Chondrocyte (in vitro differentiated cells): ENCODE measurements at regions not wholly inside any gene's neighbourhood (a gene's known extent, or its start where the extent isn't known, plus 50 kb on each side); places are given as distances from the start of the nearest gene placed in this dataset.
"Not testable (repeated sequence)": the region's sequence is repeated elsewhere in the genome, so short reads cannot be mapped to it uniquely, and the experiment has no call there.

ENCODE experiments used
- DNase-seq: peaks from one replicate; pipeline ENCODE4 v3.0.0; 2021; ENCODE audit warnings: mixed read lengths, low spot score
- H3K27ac Mint-ChIP-seq: one replicate; pipeline ENCODE4 v1.8.0; 2021; ENCODE audit warnings: mild to moderate bottlenecking, moderate library complexity, mixed read lengths; ENCODE audit not compliant: unreplicated experiment
- H3K27me3 Mint-ChIP-seq: 2 replicates; pipeline ENCODE4 v1.8.0; 2021; ENCODE audit warnings: low read depth, mixed read lengths
- H3K36me3 Mint-ChIP-seq: 2 replicates; pipeline ENCODE4 v1.8.0; 2021; ENCODE audit warnings: low read depth, mixed read lengths
- H3K4me1 Mint-ChIP-seq: 2 replicates; pipeline ENCODE4 v1.8.0; 2021; ENCODE audit warnings: low read depth, mild to moderate bottlenecking, mixed read lengths
- H3K4me3 Mint-ChIP-seq: one replicate; pipeline ENCODE4 v1.8.0; 2021; ENCODE audit warnings: mild to moderate bottlenecking, moderate library complexity, mixed read lengths; ENCODE audit not compliant: unreplicated experiment
- H3K9me3 Mint-ChIP-seq: 2 replicates; pipeline ENCODE4 v1.8.0; 2021; ENCODE audit warnings: low read depth, mixed read lengths
- TF ChIP-seq, protein P1 (sequence below): fragments of 200-600 bp; sonication (generic); IDR thresholded peaks from 2 replicates; pipeline ENCODE4 v1.5.0; 2021; ENCODE audit warnings: antibody characterized with exemption, mild to moderate bottlenecking, moderate library complexity

DNA sequence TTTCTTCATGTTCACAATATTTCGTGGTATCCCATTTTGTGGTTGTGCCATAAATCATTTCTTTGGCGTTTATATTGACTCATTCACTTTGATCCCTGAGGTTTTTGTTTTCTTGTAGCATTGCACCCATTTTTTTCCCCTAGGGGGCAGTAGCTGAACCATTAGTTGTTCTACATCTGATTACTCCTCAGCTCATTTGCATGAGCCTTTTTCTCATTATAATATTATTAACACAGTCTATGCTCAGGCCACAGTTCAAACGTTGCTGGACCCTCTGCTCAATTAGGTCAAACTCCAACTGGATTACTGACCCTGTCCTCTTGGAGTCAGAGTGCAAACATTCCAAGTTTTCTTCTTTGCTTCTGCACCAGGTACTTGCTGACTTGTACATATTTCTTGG lies 475.4 kb upstream of the SEL1L start:
- H3K27ac Mint-ChIP-seq: no peak overlapping the region
- H3K4me1 Mint-ChIP-seq: no peaks in the 10 kb centered on the region
- DNase-seq: no peak
- TF ChIP-seq, protein P1, sequence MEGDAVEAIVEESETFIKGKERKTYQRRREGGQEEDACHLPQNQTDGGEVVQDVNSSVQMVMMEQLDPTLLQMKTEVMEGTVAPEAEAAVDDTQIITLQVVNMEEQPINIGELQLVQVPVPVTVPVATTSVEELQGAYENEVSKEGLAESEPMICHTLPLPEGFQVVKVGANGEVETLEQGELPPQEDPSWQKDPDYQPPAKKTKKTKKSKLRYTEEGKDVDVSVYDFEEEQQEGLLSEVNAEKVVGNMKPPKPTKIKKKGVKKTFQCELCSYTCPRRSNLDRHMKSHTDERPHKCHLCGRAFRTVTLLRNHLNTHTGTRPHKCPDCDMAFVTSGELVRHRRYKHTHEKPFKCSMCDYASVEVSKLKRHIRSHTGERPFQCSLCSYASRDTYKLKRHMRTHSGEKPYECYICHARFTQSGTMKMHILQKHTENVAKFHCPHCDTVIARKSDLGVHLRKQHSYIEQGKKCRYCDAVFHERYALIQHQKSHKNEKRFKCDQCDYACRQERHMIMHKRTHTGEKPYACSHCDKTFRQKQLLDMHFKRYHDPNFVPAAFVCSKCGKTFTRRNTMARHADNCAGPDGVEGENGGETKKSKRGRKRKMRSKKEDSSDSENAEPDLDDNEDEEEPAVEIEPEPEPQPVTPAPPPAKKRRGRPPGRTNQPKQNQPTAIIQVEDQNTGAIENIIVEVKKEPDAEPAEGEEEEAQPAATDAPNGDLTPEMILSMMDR: peak; percentile 26
- H3K9me3 Mint-ChIP-seq: peaks cover 33% of the 10 kb centered on the region
- no peak overlapping the region for H3K4me3 Mint-ChIP-seq
- no peaks in the 10 kb centered on the region for H3K36me3 Mint-ChIP-seq
- H3K27me3 Mint-ChIP-seq: no peaks in the 10 kb centered on the region

DNA sequence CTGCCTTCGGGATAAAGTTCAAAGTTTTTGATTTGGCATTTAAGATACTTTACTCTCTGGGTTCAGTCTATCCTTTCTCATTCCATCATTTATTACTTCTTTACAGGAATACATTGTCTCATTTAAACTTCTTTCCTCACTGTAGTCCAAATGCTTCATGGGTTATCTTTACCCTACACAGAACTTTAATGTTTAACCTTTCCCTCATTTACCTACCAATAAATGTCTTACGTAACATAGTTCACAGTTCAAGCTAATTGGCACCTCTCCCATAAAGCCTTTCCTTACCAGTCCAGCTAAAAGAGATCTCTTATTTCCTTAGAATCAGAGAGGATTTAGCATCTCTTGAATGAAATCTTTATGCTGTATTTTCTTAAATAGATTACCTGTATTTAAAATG lies 476.3 kb upstream of the SEL1L start:
- Mint-ChIP-seq H3K27me3 (no peaks in the 10 kb centered on the region), H3K4me1 (no peaks in the 10 kb centered on the region), H3K9me3 (peaks cover 34% of the 10 kb centered on the region), H3K4me3 (no peak overlapping the region), H3K36me3 (no peaks in the 10 kb centered on the region), H3K27ac (no peak overlapping the region)
- TF ChIP-seq, protein P1: no peak
- DNase-seq: no peak

DNA sequence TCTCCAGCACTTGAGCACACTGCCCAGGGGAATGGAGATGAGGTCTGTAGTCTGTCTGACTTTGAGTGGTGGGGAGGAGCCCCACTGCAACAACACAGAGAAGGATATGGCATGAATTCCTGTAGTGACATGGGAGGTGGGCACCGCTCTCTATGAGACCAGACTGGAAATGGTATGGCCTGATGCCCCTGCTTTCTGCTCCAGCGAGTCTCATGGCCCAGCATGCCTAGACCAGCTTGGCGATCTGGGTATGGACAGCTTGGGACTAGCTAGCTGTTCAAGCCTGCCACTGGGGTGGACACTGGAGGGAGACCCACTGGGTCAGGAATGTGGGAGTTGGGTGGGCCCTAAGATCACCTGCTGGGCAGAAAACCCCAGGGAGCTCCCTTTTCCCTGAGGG lies 477.8 kb upstream of the SEL1L start:
- Mint-ChIP-seq H3K27ac (no peak overlapping the region), H3K4me1 (no peaks in the 10 kb centered on the region), H3K4me3 (no peak overlapping the region), H3K36me3 (no peaks in the 10 kb centered on the region), H3K9me3 (peaks cover 27% of the 10 kb centered on the region), H3K27me3 (no peaks in the 10 kb centered on the region)
- DNase-seq: no peak
- TF ChIP-seq, protein P1: no peak

GRCh38 chr14:82029038-82029437 lies 495.4 kb upstream of the SEL1L start:
- no peaks in the 10 kb centered on the region for H3K36me3 Mint-ChIP-seq
- no peaks in the 10 kb centered on the region for H3K4me1 Mint-ChIP-seq
- H3K27me3 Mint-ChIP-seq: no peaks in the 10 kb centered on the region
- TF ChIP-seq, protein P1: no peak
- H3K4me3 Mint-ChIP-seq: no peak overlapping the region
- no peak for DNase-seq
- H3K9me3 Mint-ChIP-seq: peaks cover 59% of the 10 kb centered on the region
- H3K27ac Mint-ChIP-seq: no peak overlapping the region

DNA sequence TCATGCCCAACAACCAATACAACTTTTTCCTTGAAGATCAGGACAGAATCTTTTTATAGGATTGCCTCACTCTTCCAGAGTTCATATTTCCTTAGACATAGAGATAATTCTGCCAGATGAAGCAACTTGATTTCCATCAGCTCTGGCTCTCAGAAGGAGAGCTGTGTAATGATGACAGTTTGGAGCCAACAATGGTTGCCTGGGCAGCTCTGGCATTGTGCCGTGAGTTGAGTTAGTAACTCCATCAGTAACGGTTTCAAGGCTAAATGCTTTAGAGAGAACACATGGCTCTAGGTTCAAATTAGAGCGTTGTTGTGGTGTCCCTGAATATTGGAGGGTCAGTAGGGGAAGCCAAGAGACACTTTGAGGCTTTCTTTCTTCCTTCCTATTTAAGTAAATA lies 501.7 kb upstream of the SEL1L start:
- Mint-ChIP-seq H3K36me3 (no peaks in the 10 kb centered on the region), H3K27me3 (no peaks in the 10 kb centered on the region), H3K27ac (no peak overlapping the region), H3K9me3 (peaks cover 13% of the 10 kb centered on the region), H3K4me3 (no peak overlapping the region), H3K4me1 (no peaks in the 10 kb centered on the region)
- TF ChIP-seq, protein P1: no peak
- DNase-seq: no peak

DNA sequence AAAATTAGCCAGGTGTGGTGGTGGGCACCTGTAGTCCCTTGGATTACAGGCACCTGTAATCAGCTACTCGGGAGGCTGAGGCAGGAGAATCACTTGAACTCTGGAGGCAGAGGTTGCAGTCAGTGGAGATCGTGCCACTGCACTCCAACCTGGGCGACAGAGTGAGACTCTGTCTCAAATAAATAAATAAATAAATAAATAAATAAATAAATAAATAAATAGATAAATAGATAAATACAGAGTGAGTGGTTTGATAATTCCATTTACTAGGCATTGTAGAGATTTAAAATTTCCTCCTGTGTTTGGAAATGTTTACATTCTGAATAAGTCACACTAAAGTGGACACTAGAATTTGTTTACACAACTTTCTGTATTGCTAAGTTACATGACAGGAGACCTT lies 504.4 kb upstream of the SEL1L start:
- DNase-seq, H3K27ac Mint-ChIP-seq, H3K4me3 Mint-ChIP-seq, H3K4me1 Mint-ChIP-seq, H3K36me3 Mint-ChIP-seq, H3K27me3 Mint-ChIP-seq: not testable (repeated sequence)
- peaks cover 15% of the 10 kb centered on the region for H3K9me3 Mint-ChIP-seq
